ENCODE measurements at regions not wholly inside any gene's neighbourhood (a gene's known extent, or its start where the extent isn't known, plus 50 kb on each side); places are given as distances from the start of the nearest gene placed in this dataset.

DNA sequence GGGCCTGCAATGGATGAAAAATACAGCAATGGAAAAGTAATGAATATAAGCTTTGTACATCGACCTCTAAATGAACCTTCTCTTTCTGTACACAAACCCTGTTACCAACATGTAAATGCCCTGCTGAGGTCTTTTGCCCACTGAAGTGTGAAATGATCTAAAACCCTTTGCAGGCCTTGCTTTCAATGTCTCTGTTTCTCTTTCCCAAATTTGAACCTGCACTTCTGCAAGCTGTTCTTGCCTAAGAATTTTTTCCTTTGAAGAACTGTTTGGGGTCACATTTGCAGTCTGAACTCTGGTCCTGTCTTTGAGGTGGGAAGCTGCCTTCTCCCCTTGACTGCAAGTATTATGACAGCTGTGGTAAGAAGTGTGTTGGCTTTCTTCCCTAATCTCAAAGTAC is 1237.1 kb downstream of the FAM181B start:
- DNase-seq, result no peak

DNA sequence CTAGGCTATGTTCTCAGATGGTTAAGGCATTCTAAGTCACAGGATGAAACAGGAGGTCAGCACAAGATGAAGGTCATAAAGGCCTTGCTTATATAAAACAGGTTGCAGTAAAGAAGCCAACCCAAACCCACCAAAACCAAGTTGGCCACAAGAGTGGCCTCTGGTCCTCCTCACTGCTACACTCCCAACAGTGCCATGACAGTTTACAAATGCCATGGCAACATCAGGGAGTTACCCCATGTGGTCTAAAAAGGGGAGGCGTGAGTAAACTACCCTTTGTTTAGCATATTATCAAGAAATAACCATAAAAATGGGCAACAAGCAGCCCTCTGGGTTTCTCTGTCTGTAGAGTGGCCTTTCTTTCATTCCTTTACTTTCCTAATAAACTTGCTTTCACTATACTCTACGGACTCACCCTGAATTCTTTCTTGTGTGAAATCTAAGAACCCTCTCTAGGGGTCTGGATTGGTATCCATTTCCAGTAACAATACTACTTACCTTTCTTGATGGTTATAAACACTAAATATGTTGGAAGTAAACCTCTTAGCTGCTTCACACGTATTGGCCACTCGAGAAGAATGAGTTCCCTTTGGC is 1237.9 kb downstream of the FAM181B start:
- DNase-seq, result no peak

DNA sequence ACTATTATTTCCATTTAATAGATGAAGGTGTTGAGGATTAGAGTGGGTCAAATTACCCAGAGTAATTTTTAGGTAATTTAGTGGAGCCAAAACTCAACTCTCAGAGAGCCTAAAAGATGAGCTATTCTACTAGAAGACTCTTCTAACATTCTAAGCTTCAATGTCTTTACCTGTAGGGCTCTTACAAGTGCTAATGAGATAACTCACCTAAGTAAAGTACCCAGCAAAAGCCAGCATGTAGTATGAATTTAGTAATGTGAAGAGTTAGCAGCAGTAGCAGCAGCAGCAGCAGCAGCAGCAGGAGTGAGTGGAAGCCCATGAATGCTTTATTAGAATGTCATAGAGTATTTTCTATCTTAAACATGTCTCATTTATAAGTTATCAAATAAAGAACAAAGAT is 1239.2 kb downstream of the FAM181B start:
- no peak for DNase-seq

DNA sequence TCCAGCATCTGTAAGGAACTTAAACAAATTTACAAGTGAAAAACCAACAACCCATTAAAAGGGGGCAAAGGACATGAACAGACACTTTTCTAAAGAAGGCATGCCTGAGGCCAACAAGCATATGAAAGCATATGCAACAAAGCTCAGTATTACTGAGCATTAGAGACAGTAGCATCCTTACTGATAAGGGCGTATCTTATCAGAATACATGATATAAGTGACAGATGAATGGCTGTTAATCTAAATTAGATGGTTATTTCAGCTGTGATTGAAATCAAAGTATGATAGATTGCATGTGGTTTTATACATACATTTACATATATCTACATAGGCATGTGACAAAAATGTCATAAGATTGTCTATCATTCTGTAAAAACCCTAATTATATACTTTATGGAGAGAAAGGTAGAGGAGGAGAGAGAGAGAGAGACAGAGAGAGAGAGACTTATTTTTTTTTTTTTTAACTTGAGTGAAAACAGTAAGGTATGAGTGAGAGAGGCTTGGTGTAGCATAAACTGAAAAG is 1240.7 kb downstream of the FAM181B start:
- no peak for DNase-seq

GRCh38 chr11:81487109-81487508 is 1246.6 kb downstream of the FAM181B start:
- DNase-seq, result no peak

DNA sequence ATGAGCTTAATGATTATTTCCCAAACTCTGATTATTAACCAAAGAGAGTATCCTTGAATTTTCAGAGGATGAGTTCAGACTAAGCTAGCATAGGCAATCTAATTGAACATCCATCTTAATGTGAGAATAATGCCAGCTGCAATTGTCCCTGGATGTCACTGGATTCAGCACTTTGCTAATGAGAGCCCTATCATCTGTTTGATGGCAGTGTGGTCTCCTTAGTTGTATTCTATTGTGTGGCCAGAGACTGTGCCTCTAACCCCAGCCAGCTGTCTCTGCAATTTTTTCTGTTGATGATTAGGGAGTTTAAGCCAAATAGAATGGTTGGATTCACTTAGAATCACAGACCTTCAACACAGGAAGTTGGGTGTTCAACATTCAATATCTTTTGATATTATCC is 1249.5 kb downstream of the FAM181B start:
- no peak for DNase-seq

GRCh38 chr11:81477277-81477676 is 1256.4 kb downstream of the FAM181B start:
- no peak for DNase-seq

- DNase-seq, result no peak
These were observed 1257.3 kb downstream of the FAM181B start for GRCh38 chr11:81476345-81476744.

GRCh38 chr11:81472646-81473045 is 1261.0 kb downstream of the FAM181B start:
- no peak for DNase-seq

GRCh38 chr11:81470446-81470845 is 1263.2 kb downstream of the FAM181B start:
- DNase-seq, result no peak

GRCh38 chr11:81459766-81460306 is 1273.8 kb downstream of the FAM181B start:
- no peak for DNase-seq

- DNase-seq, result no peak
These were observed 1284.0 kb downstream of the FAM181B start for GRCh38 chr11:81449588-81450156.

DNA sequence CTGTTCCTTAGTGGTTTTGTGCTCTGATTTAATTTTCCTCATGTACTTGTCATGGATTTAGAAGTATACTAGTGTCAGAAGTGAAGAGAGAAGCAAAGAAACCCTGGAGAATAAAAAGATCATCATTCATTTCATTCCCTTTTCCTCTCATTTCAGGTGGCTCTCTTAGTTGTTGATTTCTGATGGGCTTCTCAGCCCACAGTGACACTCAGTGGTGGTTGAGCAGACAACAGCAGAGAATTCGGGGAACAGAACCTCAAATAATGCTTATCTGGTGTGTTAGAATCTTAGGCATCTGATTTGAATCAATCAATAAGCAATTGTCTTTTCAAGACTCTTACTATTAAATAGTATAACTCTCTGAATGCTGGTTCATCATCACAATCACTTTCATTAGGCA is 1289.4 kb downstream of the FAM181B start:
- DNase-seq, result no peak

DNA sequence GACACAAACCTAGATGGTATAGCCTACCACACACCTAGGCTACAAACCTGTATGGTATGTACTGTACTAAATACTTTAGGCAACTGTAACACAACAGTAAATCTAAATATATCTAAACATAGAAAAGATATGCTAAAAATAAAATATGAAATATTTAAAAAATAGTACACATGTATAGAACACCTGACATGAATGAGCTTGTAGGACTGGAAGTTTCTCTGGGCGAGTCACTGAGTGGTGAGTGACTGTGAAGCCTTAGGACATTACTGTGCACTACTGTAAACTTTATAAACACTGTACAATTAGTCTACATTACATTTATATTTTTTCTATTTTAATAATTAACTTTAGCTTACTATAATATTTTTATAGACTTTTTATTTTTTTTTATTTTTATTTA is 1301.3 kb downstream of the FAM181B start:
- no peak for DNase-seq

DNA sequence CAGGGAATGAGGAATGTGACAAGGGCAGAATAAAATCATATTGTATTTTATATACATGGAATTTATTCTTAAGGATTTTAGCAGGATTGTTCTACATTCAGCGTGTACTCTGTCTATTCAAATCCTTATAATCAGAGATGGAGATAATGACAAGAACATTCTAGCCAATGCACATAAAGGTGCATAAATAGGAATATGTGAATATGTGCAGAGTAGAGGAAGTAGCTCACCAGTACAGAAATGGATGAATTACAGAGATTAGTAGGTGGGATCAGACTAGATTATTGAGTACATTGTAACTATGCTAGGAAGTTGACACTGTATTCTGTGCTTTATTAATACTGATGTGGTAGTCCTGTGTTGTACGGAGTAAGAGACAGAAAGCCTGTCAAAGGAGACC is 1308.8 kb downstream of the FAM181B start:
- no peak for DNase-seq

- no peak for DNase-seq
These were observed 1311.3 kb downstream of the FAM181B start for GRCh38 chr11:81422402-81422801.

GRCh38 chr11:81421251-81421860 is 1312.3 kb downstream of the FAM181B start:
- no peak for DNase-seq

DNA sequence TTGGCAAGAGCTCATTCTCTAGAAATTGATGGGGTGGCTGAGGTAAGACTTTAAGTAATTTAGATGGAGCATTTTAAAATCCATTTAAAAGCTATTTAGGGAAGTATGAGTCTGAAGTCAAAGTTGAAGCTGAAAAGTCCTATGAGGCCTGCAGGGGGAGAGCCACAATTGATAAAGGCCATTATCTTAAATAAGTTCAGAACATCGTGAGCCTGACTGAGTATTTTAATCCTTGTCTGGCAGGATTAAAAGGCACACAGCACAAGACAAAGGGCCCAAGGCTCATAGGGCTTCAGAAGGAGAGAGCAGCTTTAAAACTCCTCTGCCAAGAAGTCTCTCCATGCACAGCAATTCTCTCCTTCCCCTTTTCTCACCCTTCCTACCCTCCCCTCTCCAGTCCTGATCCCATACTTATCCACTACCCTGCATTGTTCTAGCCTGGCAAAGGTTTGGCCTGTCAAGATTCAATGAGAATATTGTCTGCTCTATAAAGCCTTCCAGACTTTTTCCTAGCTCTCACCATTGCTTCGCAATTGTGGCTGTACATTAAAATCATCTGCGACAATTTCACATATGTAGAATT is 1312.9 kb downstream of the FAM181B start:
- DNase-seq, result no peak

DNA sequence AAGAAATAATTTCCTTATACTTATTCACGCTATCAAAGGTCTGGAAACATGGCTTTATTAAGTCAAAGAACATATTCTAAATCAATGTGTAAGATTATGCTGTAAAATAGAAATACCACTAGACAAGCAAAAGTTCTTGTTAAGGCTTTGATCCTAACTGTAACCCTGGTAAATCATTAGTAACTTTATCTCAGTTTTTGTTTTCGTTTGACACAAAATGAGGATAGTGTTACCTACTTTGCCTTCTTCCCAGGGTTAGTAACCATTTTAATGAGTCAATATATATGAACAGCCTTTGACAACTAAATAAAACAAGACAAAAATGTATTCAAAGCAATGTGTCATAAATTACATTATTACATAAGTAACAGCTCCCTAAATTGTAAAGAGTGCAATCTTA is 1336.3 kb downstream of the FAM181B start:
- DNase-seq, result no peak

DNA sequence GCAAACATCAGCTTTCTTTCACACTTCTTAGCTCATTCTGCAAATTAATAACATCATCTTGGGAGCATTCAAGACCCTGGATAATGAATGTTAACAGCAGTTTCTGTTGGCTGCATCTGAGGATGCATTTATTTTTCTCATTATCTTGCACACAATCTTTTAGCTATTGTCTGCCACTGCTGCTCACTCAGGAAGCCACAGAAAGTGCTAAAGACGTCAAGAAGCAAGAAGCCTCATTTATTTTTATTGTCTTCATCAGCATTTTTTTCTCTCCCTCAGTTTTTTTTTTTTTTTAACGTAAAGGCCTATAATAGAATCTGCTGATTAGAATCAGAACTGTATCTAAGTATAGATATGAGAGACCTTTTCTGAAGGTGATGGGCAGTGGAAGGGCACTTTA is 1339.4 kb downstream of the FAM181B start:
- no peak for DNase-seq

- no peak for DNase-seq
These were observed 1345.3 kb downstream of the FAM181B start for GRCh38 chr11:81388326-81388725.

DNA sequence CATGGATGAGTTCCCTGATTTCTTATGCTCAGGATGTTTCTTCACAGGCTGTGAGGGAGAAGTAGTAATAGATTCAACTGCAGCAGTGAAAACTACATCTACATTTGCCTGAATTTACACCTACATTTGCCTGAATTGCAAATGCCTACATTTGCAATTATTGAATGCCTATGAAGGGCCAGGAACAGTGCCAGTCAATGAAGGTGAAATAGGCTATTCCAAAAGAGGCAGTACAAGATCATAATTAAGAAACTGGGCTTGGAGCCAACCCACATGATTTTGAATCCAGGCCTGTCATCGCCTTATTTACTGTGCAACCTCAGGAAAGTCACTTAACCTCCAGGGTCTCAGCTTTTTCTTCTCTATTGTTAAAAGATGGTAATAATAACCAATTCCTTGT is 1353.3 kb downstream of the FAM181B start:
- DNase-seq, result no peak

DNA sequence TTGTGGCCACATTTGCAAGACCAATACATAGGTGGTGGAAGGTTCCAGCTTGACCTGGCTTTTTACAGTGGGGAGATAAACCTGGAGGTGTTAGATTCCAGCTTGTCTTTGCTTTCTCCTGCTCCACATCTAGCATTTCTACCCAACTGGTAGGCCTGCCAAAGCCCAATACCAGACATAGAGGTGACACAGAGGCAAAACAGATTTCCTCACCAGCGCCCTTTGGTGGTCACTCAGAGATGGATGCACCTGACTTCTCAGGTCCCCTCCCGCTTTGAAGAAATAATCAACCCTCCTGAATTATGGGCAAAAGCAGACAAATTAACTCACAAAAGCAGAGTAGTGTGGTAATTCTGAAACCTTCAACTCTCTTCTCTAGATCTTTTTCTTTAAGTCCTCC is 1356.2 kb downstream of the FAM181B start:
- DNase-seq, result no peak

- DNase-seq, result no peak
These were observed 1359.7 kb downstream of the FAM181B start for GRCh38 chr11:81373986-81374385.

All from activated CD4-positive, alpha-beta T cell treated with anti-CD3 and anti-CD28 coated beads, Interleukin-2, amount 50 U/mL, for 1 hour (primary cell).